HG02852 (cell line): ENCODE measurements at regions not wholly inside any gene's neighbourhood (a gene's known extent, or its start where the extent isn't known, plus 50 kb on each side); places are given as distances from the start of the nearest gene placed in this dataset.

Experiments used
- ATAC-seq: cut with Tn5 transposase; IDR thresholded peaks from one replicate; pipeline ENCODE4 v1.9.1; 2021; ENCODE audit warnings: mild to moderate bottlenecking, moderate library complexity; ENCODE audit not compliant: unreplicated experiment

DNA sequence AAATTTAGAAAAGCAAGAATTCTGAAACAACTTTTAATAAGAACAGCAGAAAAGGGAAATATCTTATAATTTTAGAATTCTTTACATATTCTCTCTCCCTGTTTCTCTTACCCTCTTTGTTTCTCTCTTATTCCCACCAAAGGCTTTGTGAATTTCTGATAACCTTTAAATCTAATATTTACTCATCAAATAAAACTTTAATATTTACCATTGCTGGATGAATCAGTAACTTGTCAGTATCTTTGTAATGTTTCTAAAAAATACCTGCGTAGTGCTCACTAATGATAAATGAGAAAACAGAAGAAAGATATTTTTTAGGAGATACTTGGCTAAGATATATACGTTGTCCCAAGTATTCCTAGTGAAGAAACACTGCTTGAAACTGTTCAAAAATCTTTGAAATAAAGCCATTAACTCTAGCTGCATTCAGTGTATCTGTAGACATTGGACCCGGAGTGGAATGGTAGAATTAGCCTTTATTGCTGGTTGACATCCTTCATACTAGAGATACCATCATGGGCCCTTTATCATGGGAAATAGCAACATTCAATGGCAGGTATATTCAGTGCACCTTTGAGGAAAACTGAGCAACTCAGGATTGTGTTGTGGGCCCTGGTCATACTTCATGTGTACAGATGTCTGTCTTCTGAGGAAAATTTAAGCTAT lies 2160.4 kb downstream of the MAT2B start:
- ATAC-seq, result no peak

DNA sequence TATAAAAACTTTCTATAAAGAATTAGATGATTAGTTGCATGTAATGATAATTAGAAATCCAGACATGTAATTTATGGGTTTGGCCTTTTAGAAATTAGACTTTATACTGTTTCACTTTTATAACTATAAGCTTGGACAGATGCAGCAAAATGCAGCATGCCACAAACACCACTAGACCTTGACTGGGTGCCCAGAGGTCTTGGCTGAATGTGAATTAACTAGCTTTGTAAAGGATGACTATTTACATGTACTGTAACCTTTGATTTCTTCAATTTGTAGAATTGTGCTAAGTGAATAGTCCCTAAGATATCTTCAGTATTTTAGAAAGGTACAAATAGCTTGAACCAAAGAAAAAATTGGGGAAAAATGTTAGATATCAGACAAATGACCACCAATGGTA lies 2168.1 kb downstream of the MAT2B start:
- ATAC-seq, result no peak

DNA sequence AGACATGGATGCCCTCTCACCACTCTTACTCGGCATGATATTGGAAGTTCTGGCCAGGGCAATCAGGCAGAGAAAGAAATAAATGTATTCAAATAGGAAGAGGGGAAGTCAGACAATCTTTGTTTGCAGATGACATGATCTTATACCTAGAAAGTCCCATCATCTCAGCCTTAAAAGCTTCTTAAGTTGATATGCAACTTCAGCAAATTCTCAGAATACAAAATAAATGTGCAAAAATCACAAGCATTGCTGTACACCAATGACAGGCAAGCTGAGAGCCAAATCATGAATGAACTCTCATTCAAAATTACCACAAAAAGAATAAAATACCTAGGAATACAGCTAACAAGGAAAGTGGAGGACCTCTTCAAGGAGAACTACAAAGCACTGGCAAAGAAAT lies 2190.4 kb downstream of the MAT2B start:
- ATAC-seq, result no peak

DNA sequence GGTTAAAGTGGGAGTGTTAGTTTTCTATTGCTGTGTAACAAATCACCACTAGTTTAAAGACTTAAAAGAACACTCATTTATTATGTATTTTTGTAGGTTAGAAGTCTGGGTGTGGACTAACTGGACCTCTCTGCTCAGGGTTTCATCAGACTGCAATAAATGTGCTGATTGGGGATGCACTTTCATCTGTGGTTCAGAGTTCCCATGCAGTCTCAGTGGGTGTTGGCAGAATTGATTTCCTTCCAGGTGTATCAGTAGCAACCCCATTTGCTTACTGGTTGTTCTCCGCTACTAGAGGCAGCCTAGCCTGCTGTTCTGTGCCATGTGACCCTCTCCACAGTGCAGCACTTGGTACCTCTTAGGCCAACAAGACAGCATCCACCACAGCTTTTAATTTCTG lies 2200.5 kb downstream of the MAT2B start:
- ATAC-seq, result no peak

DNA sequence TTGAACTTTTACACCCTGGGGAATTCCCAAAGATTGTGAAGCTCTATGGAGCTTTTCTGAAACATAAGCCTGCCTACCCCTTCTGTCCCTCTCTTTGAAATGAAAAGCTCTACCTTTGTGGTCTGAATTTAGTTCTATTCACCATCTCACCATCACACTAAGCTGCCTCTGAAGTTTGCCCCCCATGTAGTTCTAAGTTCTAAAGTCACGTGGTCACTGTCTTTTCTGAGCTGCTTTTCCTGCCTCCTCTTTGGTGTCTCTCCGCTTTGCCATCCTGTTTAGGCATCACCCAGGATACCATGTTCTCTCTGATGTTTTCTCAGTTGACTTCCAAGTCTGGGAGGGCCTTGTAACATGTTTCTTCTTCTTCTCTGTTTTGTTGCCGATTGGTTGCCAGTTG lies 2206.6 kb downstream of the MAT2B start:
- no peak for ATAC-seq

DNA sequence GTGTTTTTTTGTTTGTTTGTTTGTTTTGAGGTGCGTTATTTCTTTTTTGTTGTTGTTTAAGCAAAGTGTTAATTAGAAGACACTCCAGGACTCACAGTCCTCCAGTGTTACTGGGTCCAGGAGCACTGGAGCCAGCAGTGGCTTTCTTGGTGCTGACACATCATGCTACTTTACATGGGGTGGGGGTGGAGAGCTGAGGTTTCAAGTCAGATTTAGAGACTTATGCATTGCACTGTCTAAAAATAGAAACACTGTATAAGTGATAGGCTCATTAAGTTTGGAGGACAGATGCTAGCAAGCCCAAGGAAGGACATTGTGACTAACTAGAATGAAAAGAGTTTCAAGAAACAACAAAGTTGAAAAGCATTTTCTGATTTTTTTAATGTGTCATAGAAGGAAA lies 2209.2 kb downstream of the MAT2B start:
- no peak for ATAC-seq

DNA sequence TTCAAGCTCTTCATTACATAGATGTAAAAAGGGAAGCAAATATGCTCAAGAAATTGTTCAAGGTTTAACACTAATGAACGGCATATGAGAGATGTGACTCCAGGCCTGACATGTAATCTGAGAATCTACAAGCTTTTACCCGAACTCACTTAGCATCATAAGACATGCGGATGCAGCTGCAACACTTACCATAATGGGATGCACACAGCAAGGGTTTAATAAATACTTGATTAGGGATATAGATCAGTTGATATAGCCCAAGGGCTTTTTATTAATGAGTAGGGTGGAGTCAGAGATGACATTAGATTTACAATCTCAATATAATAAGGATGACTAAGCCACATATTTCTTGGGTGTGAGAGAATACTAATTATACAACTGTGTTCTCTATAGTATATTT lies 2215.5 kb downstream of the MAT2B start:
- no peak for ATAC-seq

DNA sequence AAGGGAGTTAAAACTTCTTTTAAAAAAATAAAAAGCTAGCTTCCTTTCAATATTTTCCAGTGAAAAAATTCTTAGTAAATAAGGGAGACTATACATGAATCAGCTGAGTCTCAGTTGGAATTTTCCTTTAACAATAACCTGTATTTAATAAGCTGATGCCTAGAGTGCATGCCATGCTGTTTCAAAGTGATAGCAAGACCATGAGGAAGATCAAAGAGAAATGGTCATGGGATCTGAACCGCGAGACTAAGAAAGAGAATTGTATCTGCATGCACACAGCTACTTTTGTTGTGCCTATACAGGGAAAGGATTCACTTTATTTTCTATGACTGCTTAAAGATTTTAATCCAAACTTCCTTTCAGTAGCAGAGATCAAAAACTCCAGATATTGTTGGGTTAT lies 2217.0 kb downstream of the MAT2B start:
- no peak for ATAC-seq

DNA sequence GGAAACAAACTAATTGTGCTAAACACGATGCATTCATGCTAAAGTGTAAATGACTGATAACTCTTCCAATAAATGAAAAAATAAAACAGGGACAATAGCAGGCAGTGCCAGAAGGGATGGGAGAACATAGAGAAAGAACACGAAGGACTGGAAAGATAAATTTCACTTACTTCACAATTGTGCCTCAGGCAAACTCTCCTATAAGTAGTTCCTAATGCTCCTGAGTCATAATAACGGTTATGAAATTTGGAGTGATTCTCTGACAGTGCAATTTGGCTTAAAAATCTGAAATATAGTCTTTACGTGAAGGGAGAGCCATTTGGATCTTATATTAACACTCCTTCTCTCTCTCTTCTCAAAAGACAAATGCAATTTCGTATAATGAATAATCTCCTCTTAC lies 2218.5 kb downstream of the MAT2B start:
- ATAC-seq, result no peak

DNA sequence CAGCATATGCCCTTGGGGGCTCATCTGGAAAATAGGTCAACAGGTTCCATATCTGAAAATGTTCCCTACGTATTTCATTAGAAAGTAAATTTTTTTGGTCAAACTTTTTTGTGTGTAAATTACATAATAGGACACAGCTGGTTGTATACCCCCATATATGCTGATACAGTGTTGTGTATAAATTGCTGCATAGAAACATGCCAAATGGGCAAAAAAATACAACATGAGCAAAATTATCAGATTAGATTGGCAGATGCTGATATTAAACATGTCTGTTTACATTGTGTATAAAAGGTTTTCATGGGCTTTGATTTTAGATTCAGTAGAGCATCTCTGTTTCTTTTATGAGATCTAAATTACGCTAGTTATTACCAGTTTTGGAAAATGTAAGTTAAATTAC lies 2223.0 kb downstream of the MAT2B start:
- ATAC-seq, result no peak

DNA sequence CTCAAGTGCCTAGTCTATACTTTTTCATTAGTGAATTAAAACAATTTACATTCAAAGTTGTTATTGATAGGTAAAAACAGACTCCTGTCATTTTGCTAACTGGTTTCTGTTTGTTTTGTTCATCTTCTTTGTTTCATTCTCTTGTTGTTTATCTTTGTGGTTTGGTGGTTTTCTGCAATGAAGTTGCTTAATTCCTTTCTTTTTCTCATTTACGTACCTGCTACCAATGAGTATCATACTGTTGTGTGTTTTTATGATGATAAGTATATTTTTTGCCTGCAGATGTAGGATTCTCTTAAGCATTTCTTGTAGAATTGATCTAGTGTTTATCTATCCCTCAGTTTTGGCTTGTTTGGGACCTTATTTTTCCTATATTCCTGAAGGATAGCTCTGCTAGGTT lies 2230.0 kb downstream of the MAT2B start:
- no peak for ATAC-seq

DNA sequence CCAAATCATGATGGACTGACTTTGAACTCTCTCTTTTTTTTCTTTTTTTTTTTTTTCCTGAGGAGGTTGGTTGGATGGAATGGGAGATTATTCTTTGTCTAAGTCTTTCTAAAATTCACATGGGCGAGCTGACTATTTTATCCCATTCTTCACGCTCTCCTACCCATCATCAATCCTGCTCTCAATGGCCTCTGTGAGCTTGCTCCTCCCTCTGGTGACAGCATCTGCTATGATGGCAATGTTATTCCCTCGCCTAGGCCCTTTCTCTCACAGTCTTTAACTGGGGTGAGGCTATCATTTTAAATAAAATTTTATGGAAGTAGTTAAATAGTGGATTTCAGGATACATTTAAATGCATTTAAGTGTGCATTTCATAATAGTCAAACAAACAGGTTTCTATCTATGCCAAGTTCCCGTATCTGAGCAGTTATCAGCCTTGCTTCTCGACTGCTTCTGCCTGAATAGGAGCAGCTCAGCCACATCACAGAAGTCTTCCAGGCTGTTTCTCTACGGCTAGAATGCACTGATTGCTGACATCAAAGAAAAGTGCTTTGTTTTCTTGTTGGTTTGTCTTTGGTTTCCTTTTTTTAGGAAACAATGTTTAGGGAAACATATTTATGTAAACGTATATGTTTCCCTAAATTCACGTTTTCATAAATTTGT lies 2233.8 kb downstream of the MAT2B start:
- no peak for ATAC-seq

DNA sequence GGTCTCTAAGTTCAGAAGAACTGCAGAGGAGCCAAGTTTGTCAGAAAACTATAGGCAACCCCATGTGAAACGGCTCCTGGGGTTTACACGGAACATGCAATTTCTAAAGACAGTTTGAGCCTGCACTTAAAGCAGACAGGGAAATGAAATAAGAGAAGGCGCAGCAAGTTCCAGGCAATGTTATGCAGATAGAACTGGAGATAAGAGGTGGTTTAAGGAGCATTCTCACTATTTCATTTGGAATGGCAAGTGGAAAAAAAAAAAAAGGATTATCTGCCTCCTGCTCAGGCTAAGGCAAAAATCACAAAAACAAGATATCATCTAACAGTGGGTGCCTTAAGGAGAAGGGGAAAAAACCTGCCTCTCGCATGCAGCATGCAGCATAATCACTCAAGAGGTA lies 2252.4 kb downstream of the MAT2B start:
- ATAC-seq, result no peak

DNA sequence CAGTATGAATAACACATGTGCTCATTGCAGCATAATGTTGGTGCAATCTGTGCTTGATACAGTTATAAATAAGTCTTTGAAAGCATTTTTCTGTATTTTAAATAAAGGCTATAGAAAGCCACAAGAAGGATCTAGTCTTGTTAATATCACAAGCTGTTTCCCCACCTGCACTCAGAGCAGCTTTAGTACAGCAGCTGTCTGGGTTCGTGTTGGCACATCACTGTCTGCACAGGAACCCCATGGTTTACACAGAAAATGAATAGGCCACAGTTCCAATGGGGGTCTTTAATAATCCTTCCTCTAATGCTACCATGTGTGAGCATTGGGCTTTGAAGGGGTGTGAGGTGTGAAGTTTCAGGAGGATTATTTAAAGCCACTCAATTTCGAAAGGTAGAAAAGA lies 2269.7 kb downstream of the MAT2B start:
- ATAC-seq, result no peak

DNA sequence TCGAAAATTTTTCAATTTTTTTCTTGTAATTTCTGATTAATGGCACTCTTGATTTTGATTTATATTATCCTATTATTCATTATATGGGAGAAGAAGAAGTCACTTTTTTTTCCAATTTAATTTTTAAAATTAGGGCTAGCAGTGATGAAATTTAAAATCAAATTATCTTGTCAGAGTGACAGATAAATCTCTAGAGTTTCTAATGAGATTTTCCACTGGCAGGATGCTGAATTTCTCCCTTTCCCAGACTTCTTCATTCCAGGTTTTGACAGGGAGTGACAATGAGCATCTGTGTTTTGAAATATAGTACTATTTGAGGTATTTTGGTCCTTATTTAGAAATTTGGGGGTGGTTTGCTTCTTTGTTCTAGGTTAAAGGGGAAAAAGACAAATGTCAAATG lies 2274.1 kb downstream of the MAT2B start:
- ATAC-seq, result no peak

DNA sequence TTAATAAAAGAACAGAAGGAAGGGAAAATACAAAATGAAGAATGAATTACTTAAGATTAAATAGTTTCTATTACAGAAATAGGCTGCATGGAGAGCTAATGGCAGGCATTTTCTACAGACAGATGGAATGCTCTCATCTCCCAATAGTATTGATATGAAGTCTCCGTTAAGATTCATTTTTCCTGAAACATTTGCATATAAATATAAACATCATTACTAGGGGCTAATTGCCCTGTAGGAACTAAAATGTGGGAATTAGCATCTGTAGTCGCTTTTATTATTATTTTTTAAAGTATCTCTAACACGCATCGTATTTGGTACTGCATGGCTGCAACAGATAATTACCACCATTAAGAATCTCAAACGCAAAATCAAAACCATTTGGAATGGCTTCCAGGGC lies 2275.5 kb downstream of the MAT2B start:
- ATAC-seq, result no peak

DNA sequence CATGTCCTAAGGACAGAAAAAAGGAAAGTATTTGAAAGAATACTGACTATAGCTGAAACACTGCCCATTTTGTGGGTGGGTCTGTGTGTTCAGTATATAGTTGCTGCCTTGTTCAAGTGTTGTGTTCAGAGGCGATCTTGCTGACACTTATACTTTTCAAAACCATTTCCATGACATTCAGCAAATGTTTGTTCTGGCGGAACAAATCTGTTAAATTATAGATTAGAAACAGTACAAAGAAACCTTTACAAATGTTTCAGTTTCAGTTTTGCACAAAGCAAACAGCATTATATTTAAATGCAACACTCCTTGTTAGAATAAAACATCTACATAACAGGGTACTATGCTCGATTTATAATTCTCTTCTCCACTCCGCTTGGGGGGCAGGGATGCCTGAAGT lies 2276.3 kb downstream of the MAT2B start:
- no peak for ATAC-seq

DNA sequence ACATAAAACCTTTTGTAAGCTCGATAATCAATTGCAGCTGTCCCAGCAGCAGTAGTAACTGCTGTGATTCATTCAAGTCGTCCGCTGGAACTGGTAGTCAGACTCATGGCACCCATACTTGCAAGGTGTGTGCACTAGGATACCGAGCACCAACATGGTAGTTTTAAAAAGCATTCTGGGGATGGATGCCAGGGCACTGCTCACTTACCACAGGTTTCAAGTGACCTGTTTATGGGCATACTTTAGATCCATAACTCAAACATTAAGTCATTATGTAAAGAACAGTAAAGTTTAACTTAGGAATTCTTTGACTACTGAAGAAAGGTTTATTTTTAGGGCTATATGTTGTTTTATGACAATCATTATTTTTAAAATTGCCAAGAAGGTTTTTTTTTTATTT lies 2277.6 kb downstream of the MAT2B start:
- no peak for ATAC-seq

DNA sequence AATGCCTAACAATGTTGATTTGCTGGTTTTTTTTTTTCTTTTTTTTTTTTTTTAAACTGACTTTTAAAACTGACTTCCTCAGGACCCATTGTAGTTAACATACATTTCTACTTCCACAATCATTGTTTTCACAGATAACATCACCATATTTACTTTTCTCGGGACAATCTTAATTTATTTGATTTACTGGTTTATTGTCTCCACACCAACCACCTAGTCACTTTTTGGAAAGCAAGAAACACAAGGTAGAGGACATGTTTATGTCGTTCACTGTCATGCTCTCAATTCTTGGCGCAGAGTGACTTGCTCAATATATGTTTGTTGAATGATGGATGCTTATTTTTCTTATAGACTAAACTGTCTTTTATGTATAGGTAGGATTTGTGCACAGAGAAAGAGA lies 2280.7 kb downstream of the MAT2B start:
- no peak for ATAC-seq

DNA sequence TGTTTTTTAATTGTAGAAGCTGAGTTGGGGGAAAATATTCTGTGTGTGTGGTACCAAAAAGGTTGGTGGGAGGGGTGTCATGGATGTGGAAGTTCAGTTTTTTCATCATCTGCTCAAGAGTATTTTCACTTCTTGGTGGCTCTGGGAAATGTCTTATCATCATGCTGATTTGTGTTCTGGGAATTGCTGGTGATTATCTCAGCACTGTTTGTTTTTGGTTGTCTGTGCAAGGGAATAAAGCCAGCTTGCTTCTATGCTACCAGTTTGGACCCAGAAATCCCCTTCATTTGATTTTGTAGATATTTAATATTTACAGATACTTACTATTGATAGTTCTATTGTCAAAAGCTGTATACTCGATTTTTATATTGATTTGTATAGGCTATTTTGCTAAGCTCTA lies 2289.7 kb downstream of the MAT2B start:
- no peak for ATAC-seq

DNA sequence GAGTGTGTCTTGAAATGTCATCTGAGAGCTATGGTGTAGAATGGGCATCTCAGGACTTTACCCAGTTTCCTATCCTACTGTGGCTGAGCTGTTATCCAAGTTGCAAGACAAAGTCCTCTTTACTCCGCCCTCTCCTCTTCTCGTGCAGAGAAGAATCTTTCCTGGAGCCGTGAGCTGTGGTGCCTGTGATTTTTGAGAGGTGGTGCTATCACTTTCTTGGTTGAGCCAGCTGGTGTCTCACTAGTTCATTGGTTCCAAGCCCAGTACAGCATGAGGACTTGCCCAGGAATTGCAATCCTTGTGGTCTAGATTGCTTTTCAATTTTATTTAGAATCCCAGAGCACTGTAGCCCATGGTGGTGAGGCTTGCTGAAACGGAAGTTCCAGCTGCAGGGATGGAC lies 2300.3 kb downstream of the MAT2B start:
- ATAC-seq, result no peak

DNA sequence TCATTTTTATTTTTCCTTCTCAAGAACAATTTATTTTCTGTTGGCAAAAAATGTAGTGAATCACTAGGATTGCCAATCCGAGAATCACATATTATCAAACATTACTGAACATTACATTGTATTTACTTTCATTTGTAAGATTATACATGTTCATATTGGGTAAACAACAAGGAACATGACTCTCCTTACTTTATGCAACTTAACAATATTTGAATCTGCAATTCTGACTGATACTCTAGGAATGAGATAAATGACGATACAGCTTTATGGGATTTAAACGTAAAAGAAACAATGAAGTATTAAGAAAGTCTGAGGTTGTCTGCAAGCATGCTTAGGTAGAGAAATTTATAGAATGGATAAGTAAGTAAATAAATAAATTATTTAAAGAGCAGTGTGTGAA lies 2302.9 kb downstream of the MAT2B start:
- ATAC-seq, result no peak

DNA sequence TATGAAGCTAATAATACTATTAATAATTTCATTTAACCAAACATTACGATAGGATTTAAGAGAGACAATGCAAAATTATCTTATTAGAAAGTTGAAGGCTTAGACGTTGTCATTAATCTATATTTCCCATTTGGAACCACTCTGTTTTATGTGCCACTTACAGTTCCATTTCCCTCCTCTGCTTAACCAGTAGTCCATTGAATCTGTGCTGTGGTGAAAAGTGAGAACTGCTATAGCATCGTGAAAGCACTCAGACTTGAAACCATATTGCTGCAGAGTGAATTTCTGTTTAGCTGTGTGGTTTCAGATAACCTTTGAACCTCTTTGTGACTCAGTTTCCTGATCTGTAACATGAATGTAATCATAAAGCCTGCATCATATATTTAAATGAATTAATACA lies 2304.5 kb downstream of the MAT2B start:
- ATAC-seq, result no peak
